HCT116 (cell line): ENCODE measurements at regions not wholly inside any gene's neighbourhood (a gene's known extent, or its start where the extent isn't known, plus 50 kb on each side); places are given as distances from the start of the nearest gene placed in this dataset.

Source experiments
- ATAC-seq: fragments of 200-7000 bp; cut with Tn5 transposase; 2 replicates; pipeline ENCODE4 v1.9.1; 2020; ENCODE audit warnings: mild to moderate bottlenecking, moderate library complexity
- BruUV-seq: library from RNA; stranded (reverse); fragments of 400-500 nt; replicated peaks from 2 replicates; lab custom pipeline; 2021; lab: Mats Ljungman, UMichigan
- CTCF ChIA-PET: fragments of 300-600 bp; sonication (Branson Sonifier 250); formaldehyde crosslinking; loops from one replicate; lab custom pipeline; 2021; ENCODE audit warnings: antibody characterized with exemption; lab: Charles Lee
- POLR2A ChIA-PET: fragments of 300-600, 350-600 bp; sonication (Branson Sonifier 250); formaldehyde crosslinking; loops from one replicate; lab custom pipeline; 2021; ENCODE audit warnings: antibody characterized with exemption; lab: Charles Lee
- RAD21 ChIA-PET, 2 experiments: fragments of 300-600 bp; sonication (Branson Sonifier 250); formaldehyde crosslinking; loops; one replicate each; lab custom pipeline; 2023; ENCODE audit warnings: low total read pairs in 2 of 2; ENCODE audit not compliant: uncharacterized antibody in 2 of 2, unreplicated experiment in 2 of 2, low non-redundant PET in 1 of 2; lab: Charles Lee
- DNase-seq: peaks from one replicate; pipeline ENCODE4 v3.0.0-alpha.2; 2010; ENCODE audit warnings: low read depth, low spot score
- H2AFZ ChIP-seq: fragments of 200-600 bp; shearing (Covaris generic), sonication (generic); 2 replicates; pipeline ENCODE4 v1.6.1; 2017; ENCODE audit warnings: low read depth, mixed run types, mixed read lengths, antibody characterized with exemption, low read length; ENCODE audit not compliant: poor library complexity, severe bottlenecking
- H3K27ac ChIP-seq: 2 replicates; pipeline ENCODE4 v1.5.1; 2012; ENCODE audit warnings: low read depth, low read length
- H3K27me3 ChIP-seq: fragments of 200-600 bp; sonication (generic); 2 replicates; pipeline ENCODE4 v1.6.1; 2016; ENCODE audit warnings: mixed run types, low read length, mixed read lengths; ENCODE audit not compliant: insufficient read depth
- H3K36me3 ChIP-seq, 2 experiments: fragments of 200-500 bp in 1 of 2; fragments of 200-600 bp in 1 of 2; sonication (Bioruptor generic) in 1 of 2; sonication (generic) in 1 of 2; 2 replicates each; pipeline versions ENCODE4 v1.5.1 to v1.6.1; 2014 to 2016; ENCODE audit warnings: low read length in 2 of 2, inconsistent platforms in 1 of 2, mixed read lengths in 1 of 2, mixed run types in 1 of 2; ENCODE audit not compliant: insufficient read depth in 2 of 2, control insufficient read depth in 1 of 2
- H3K4me1 ChIP-seq, 2 experiments: fragments of 200-600 bp in 1 of 2; sonication (generic) in 1 of 2; 2 replicates each; pipeline versions ENCODE4 v1.5.1 to v1.6.1; 2012 to 2017; ENCODE audit warnings: low read length in 2 of 2, inconsistent platforms in 1 of 2, mild to moderate bottlenecking in 1 of 2, mixed read lengths in 1 of 2, mixed run types in 1 of 2, moderate library complexity in 1 of 2; ENCODE audit not compliant: insufficient read depth in 2 of 2, control insufficient read depth in 1 of 2
- H3K4me2 ChIP-seq: fragments of 200-600 bp; sonication (generic); 2 replicates; pipeline ENCODE4 v1.6.1; 2017; ENCODE audit warnings: mixed run types, low read length, mixed read lengths
- H3K4me3 ChIP-seq, 2 experiments: fragments of 200-600 bp in 1 of 2; sonication (generic) in 1 of 2; replicated peaks in 1 of 2; 2 replicates each; pipeline ENCODE4 v1.5.1; 2011 to 2016; ENCODE audit warnings: low read length in 2 of 2, control low read depth in 1 of 2, low read depth in 1 of 2, mild to moderate bottlenecking in 1 of 2, mixed read lengths in 1 of 2, mixed run types in 1 of 2
- H3K79me2 ChIP-seq: fragments of 200-600 bp; sonication (generic); 2 replicates; pipeline ENCODE4 v1.6.1; 2017; ENCODE audit warnings: mild to moderate bottlenecking, mixed run types, low read length, moderate library complexity, mixed read lengths; ENCODE audit not compliant: insufficient read depth
- H3K9ac ChIP-seq: fragments of 200-600 bp; sonication (generic); 2 replicates; pipeline ENCODE4 v1.6.1; 2016; ENCODE audit warnings: low read length, mixed read lengths
- H3K9me2 ChIP-seq: fragments of 200-600 bp; sonication (generic), shearing (Covaris generic); 2 replicates; pipeline ENCODE4 v1.6.1; 2017; ENCODE audit warnings: mixed run types, mild to moderate bottlenecking, moderate library complexity; ENCODE audit not compliant: insufficient read depth
- H3K9me3 ChIP-seq, 2 experiments: fragments of 200-500 bp in 1 of 2; fragments of 200-600 bp in 1 of 2; sonication (Bioruptor generic) in 1 of 2; sonication (generic) in 1 of 2; 2 replicates each; pipeline ENCODE4 v1.6.1; 2014 to 2017; ENCODE audit warnings: low read length in 2 of 2, mixed read lengths in 2 of 2, inconsistent platforms in 1 of 2, low read depth in 1 of 2, mild to moderate bottlenecking in 1 of 2, mixed run types in 1 of 2, moderate library complexity in 1 of 2; ENCODE audit not compliant: control insufficient read depth in 1 of 2, insufficient read depth in 1 of 2
- H4K20me1 ChIP-seq: fragments of 200-600 bp; sonication (generic), shearing (Covaris generic); 2 replicates; pipeline ENCODE4 v1.6.1; 2017; ENCODE audit warnings: mixed run types, mild to moderate bottlenecking, moderate library complexity; ENCODE audit not compliant: insufficient read depth
- ATF3 ChIP-seq: IDR thresholded peaks from 2 replicates; pipeline ENCODE4 v1.6.1; 2012
- CBX3 ChIP-seq: IDR thresholded peaks from 2 replicates; pipeline ENCODE4 v1.6.1; 2012; ENCODE audit warnings: low read depth
- CTCF ChIP-seq, 3 experiments: fragments of 200-600 bp in 1 of 3; sonication (generic) in 1 of 3; IDR thresholded peaks in 2 of 3; conservative IDR thresholded peaks in 1 of 3; 2 replicates each; pipeline ENCODE4 v1.5.1; 2012 to 2017; ENCODE audit warnings: low read depth in 2 of 3, low read length in 2 of 3, antibody characterized with exemption in 1 of 3, borderline replicate concordance in 1 of 3, control low read depth in 1 of 3, mild to moderate bottlenecking in 1 of 3, mixed read lengths in 1 of 3, mixed run types in 1 of 3, moderate library complexity in 1 of 3; ENCODE audit not compliant: insufficient read depth in 1 of 3
- ELF1 ChIP-seq: IDR thresholded peaks from 2 replicates; pipeline ENCODE4 v1.6.1; 2012; ENCODE audit warnings: low read depth, borderline replicate concordance
- EZH2 ChIP-seq: fragments of 200-600 bp; sonication (generic); IDR thresholded peaks from 2 replicates; pipeline ENCODE4 v1.6.1; 2017; ENCODE audit warnings: antibody characterized with exemption, mixed run types
- EZH2phosphoT487 ChIP-seq: fragments of 200-600 bp; IDR thresholded peaks from 2 replicates; pipeline ENCODE4 v1.6.1; 2018; ENCODE audit warnings: antibody characterized with exemption, borderline replicate concordance
- FOSL1 ChIP-seq: IDR thresholded peaks from 2 replicates; pipeline ENCODE4 v1.6.1; 2012; ENCODE audit warnings: low read depth
- JUND ChIP-seq: IDR thresholded peaks from 2 replicates; pipeline ENCODE4 v1.6.1; 2012
- POLR2A ChIP-seq: IDR thresholded peaks from 2 replicates; pipeline ENCODE4 v1.7.0; 2011; ENCODE audit warnings: borderline replicate concordance; ENCODE audit not compliant: insufficient read depth, insufficient read length; ENCODE audit errors: extremely low read depth
- POLR2AphosphoS5 ChIP-seq: IDR thresholded peaks from 2 replicates; pipeline ENCODE4 v1.6.1; 2011; ENCODE audit warnings: mild to moderate bottlenecking, low read depth, low read length, moderate library complexity
- RAD21 ChIP-seq: IDR thresholded peaks from 2 replicates; pipeline ENCODE4 v1.6.1; 2012; ENCODE audit warnings: low read depth, mild to moderate bottlenecking
- REST ChIP-seq: IDR thresholded peaks from 2 replicates; pipeline ENCODE4 v1.6.1; 2012; ENCODE audit warnings: low read depth
- SIN3A ChIP-seq: IDR thresholded peaks from 2 replicates; pipeline ENCODE4 v1.6.1; 2012; ENCODE audit warnings: low read depth
- SP1 ChIP-seq: IDR thresholded peaks from 2 replicates; pipeline ENCODE4 v1.6.1; 2012; ENCODE audit warnings: low read depth
- YY1 ChIP-seq: IDR thresholded peaks from 2 replicates; pipeline ENCODE4 v1.6.1; 2011; ENCODE audit warnings: low read length, low read depth, moderate library complexity, mild to moderate bottlenecking; ENCODE audit not compliant: insufficient replicate concordance; ENCODE audit errors: extremely low read depth
- ZBTB33 ChIP-seq: IDR thresholded peaks from 2 replicates; pipeline ENCODE4 v1.6.1; 2011; ENCODE audit warnings: mild to moderate bottlenecking, low read length, moderate library complexity; ENCODE audit not compliant: insufficient replicate concordance; ENCODE audit errors: extremely low read depth
- ZFX ChIP-seq: fragments of 450-650 bp; IDR thresholded peaks from 2 replicates; pipeline ENCODE4 v1.6.1; 2017
- ZNF274 ChIP-seq: fragments of 200-500 bp; sonication (Bioruptor generic); IDR thresholded peaks from 2 replicates; pipeline ENCODE4 v1.6.1; 2014; ENCODE audit warnings: mild to moderate bottlenecking, low read depth, low read length, inconsistent platforms
- intact Hi-C: fragments of 100-400 bp; cut with micrococcal nuclease; formaldehyde crosslinking; loops from 2 replicates; pipeline ENCODE4 v1.10.0; 2022

GRCh38 chr3:59160133-59160746 lies 110.4 kb upstream of the CFAP20DC start:
- intact Hi-C loops = no loop called here
- ATAC-seq (no peak), DNase-seq (no peak)
- Histone ChIP-seq H3K9ac (no peak overlapping the region), H3K79me2 (no peaks in the 10 kb centered on the region), H4K20me1 (no peaks in the 10 kb centered on the region), H3K4me2 (no peak overlapping the region), H3K27me3 (no peaks in the 10 kb centered on the region), H3K36me3 (no peaks in the 10 kb centered on the region), H3K4me1 (no peaks in the 10 kb centered on the region), H3K9me2 (no peaks in the 10 kb centered on the region), H3K27ac (no peak overlapping the region), H2AFZ (no peak overlapping the region), H3K9me3 (no peaks in the 10 kb centered on the region), H3K4me3 (no peak overlapping the region)
- no TSS peak for BruUV-seq
- POLR2A ChIA-PET = no interaction called here
- RAD21 ChIA-PET = no interaction called here
- TF ChIP-seq FOSL1 (no peak), ATF3 (no peak), EZH2 (no peak), SIN3A (no peak), ZBTB33 (no peak), ZFX (no peak), ZNF274 (no peak), RAD21 (no peak), YY1 (no peak), CTCF (IDR thresholded peaks at IDR 0.05 in 2 of 3, conservative IDR thresholded peaks at IDR 0.05 in 1 of 3; ENCODE audit: borderline replicate concordance in 1 of 3, insufficient read depth in 1 of 3, low read depth in 2 of 3, low read length in 2 of 3) (no peak), REST (no peak), ELF1 (no peak), JUND (no peak), CBX3 (no peak), POLR2A (no peak), SP1 (no peak), EZH2phosphoT487 (no peak), POLR2AphosphoS5 (no peak)
- CTCF ChIA-PET = no interaction called here
